Kidney tubule cell (primary cell): ENCODE measurements at regions not wholly inside any gene's neighbourhood (a gene's known extent, or its start where the extent isn't known, plus 50 kb on each side); places are given as distances from the start of the nearest gene placed in this dataset.

ENCODE experiments used
- DNase-seq: peaks from one replicate; pipeline ENCODE4 v3.0.0-alpha.2; 2018; ENCODE audit warnings: low spot score

DNA sequence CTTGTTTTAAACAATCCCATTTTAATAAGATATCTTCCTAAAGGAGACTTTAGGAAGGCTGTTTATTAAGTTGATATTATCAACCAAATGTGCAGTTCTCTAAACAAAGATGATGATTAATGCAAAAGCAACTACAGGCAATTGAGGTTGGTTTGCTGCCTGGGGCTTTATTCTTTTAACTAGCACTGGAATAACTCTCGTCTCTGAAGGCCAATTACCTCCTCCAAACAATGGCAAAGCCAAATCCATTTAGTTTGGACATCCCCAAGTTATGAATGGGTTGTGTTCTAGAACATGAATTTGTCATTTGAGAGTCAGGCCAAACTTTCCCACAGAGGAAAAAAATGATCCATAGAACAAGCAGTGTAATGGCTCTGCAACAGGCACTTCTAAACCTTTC is 114.1 kb downstream of the SLC16A9 start:
- DNase-seq, result no peak

DNA sequence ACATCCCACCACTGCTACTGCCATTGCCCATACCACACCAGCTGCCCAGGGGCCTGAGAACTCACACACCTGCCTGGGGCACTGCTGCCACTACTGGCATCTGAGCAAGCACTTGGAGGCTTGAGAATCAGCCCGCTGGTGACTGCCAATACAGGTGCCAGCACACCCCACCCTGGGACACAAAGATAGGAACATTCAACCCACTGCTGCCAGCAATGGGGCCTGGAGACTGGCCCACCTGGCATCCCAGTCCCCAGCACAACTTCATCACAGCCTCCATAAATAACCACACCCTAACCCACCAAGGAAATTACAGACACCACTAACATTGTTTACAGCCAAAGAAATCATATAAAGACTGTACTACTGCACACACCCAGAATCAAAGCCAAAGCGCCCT is 115.9 kb downstream of the SLC16A9 start:
- DNase-seq, result no peak

DNA sequence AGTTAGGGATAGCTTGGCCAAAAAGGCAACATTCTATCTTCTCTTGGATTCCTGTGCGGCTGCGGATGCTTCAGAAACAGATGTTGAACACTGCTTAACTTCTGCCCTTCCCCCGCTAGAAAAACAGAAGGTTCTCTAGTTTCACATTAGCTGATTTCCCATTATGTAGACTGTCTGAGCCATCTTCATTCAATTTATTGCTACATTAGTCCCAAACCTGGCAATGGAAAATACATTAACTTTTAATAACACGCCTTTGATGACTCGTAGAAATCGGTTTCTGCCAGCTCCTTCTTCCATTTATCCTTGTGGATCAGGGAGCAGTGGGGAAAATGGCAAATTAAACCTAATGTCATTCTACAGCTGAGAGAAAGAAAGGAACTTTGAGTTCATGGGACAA is 119.9 kb downstream of the SLC16A9 start:
- peak; percentile 48 for DNase-seq

DNA sequence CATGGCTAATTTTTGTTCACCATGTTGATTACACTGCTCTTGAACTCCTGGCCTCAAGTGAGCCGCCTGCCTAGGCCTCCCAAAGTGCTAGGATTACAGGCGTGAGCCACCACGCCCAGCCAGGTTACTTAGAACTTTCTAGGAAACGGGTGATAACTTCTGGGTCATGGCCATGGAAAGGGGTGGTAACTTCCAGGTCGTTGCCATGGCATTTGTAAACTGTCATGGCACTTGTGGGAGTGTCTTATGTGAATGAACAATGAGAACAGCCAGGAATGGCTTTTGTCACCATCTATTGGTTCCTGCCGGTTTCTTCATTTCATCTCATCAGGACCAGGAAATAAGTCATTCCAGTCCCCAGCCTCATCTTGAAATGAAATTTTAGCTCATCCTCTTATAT is 120.9 kb downstream of the SLC16A9 start:
- DNase-seq, result peak; percentile 73

DNA sequence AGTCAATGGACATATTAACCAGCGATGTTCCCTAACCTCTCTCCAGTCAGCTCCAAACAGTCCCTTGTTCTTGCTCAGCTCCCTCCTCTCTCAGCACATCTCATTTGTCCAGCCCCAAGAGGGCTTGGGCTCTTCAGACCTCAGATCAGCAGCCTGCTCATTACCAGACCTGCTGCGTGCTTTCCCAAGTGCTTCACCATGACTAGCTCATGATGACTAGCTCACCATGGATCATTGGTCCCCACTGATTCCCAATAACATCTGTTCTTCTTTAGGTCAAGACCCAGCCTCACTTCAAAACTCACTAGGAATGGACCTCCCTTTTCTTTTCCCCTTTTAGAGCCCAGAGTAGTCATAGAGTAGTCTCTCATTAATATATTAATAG is 121.9 kb downstream of the SLC16A9 start:
- DNase-seq, result peak; percentile 85

DNA sequence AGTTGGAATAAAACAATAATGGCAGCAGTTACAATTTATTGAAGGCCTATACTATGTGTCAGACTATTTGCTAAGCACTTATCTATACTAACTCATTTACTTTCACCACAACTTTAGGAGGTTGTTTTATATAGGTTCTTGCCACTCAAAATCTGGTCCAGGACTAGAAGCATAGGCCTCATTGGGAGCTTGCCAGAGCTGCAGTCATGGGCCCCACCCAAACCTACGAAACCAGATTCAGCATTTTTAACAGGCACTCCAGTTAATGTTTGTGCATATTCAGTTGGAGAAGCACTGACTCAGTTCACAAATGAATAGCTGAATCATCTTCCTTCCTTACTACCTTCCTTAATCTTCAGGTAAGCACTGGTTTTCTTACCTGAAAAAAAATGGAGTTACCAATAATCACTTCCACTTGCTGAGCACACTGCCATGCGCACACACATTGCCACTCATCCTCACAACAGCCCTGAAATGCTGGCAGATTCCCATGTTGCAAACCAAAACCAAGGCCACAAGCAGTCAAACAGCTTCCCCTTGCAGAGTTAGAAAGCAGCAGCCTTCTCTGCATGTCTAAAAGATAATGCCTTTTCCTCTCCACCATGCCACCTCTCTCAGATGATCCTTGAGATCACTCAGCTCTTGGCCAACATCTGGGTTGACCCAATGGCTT is 122.4 kb downstream of the SLC16A9 start:
- DNase-seq, result peak; percentile 87

DNA sequence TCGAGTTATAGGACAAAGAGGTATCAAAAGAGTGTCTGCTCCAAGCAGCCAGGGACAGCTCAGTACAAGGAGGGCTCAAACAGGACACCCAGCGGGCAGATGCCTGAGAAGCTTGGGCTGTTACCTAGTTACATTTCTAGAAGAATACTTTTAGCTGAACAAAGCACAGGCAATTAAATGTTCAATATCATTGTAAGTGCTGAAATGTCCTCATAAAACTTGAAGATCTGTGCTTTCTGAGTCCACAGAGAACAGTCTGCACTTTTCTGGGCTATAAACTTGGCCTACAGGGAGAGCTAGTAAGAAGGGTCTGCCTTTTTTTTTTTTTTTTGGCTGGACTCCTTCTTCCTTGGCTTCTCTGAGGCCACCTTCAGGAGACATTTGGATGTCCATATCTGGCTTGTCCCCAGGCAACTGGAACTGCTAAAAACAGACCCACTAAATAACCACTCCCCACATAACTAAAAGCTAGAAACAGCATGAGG is 123.2 kb downstream of the SLC16A9 start:
- DNase-seq, result no peak

DNA sequence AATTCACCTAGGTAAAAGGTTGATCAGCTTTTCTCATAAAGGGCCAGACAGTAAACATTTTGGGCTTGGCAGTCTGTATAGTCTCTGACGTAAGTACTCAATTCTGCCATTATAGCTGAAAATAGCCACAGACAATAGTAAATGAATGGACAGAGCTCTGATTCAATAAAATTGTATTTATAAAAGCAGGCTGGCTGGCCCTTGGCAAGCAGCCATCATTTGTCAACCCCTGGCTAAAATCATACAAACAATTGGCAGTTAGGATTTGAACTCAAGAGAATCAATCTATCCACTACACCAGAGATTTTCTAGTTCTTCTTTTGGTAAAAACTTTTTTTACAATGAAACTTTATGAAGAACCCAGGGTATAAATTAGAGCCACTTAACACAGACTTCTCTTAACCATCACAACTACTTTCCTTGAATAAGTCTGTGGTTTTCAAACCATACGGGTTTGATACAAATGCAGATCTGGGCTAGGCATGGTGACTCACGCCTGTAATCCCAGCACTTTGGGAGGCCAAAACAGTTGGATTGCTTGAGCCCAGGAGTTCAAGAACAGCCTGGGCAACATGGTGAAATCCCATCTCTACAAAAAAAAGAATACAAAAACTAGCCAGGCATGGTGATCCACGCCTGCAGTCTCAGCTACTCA is 124.5 kb downstream of the SLC16A9 start:
- DNase-seq, result peak; percentile 41

DNA sequence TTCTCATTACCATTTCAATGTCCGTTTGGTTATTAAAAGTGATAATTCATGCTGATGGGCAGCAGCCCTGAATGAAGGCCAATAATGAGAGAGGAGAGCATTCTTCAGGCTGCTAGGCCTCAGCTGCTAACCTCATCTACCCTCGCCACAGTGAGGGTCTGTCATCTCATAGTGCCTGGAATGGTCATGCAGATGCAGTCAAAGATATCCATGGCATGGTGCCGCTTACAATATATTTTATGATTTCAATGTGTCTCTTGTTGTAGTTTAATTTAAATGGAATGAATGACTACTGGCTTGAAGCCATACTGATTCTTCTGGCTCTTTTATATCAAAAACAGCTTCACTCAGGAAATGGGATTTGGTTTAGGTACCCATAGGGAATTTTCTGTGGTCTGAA is 126.9 kb downstream of the SLC16A9 start:
- no peak for DNase-seq

DNA sequence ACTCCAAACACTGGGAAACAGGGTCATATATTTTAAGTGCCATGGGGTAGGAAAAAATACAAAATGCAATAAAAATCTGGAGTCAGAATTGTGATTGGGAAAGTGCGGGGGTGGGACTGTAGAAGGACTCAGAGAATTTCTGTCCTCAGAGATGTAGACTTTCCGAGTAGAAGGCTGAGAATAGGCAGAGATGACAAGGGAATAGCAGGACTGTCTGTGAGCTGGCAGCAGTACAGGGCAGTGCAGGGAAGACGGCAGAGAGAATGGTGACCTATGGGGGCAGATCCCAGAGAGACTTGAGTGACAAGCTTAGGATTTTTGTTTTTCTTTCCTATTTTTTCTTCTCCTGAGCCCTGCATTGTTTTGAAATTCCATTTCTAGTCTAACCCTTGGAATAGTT is 127.6 kb downstream of the SLC16A9 start:
- DNase-seq, result no peak

DNA sequence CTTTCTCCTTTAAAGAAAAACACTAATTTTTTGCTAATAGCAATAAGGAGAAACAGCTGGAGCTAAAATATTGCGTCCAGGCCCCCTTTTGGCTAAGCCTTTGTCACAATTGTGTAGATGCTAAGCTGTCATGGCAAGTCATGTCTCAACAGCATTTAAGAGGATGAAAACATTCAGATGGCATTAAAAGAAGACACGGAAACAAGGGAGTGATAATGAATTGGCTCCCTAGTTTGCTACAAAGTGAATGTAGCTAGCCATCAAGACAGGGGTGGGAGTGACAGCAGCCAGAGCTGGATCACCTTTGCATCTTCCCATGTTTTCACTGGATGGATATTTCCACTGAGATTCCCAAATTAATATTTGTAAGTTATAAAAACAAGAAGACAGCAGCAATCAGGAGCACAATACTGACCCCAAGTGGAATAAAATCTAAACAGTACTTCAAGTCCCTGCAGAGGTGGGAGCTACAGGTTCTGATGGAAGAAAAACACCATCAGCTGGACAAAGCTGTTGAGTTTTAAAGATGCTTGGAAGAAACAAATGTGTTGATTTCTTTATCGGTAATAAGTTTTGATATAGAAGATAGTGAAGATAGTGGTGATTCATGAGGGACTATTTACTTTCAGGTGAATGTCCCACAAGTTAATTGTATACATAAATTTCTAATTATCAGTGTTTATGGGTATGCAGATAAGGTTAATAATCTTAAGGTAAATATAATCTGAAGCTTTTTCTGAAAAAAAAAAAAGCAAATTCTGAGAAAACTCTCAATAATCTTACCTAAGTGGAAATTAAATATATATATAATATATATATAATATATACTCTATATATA is 129.4 kb downstream of the SLC16A9 start:
- DNase-seq, result peak; percentile 45

DNA sequence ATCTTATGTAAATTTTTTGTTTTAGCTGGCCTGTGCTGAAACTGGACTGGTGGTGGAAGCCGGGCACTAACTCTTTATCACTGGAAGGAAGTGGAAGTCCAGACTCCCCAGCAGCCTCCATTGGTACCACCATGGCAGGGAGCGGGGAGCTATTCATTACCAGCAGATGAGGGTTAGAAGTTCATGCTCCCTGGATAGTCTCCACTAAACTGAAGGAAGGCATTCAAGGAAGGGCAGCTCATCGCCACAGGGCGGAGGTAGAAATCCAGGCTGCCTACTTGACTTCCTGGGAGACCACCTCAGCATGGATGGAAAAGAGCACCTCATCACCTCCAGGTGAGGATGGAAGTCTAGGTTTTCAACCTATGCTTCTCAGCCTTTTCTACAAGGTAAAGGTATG is 130.9 kb downstream of the SLC16A9 start:
- DNase-seq, result no peak

DNA sequence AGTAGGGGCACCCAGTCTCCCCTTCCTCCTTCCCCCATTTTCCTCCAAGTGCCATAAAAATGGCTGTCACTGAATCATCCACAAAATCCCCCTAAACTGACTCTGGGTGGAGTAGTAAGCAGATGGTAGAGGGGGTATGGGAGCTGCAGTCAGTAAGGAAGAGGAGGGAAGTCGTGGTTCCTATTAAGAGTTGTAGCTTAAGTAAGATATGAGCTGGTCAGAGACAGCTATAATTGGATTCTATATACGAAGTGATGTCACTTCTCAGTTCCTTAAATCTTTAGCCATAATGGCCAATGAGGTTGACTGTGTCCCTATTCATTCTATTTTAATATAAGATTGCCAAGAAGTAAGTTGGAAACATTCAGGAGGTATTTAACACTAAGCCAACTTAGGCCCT is 131.7 kb downstream of the SLC16A9 start:
- DNase-seq, result no peak

DNA sequence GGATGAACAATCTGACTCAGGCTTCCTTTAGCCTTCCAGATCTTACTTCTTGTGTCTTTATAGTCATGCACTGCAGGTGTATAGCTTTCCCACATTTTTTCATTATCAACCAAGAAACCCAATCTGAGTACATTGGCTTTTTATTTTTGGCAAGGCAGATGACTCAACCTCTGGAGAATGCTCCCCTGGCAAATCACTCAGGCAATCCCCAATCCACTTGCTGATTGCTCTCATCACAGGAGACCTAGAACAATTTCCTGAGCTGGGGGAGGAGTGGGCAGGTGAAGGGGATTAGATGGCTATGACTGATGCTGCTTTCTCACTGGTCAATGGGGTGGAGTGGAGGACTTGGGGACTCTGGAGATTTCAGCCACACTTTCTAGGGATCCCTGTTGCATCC is 134.4 kb downstream of the SLC16A9 start:
- peak; percentile 74 for DNase-seq

DNA sequence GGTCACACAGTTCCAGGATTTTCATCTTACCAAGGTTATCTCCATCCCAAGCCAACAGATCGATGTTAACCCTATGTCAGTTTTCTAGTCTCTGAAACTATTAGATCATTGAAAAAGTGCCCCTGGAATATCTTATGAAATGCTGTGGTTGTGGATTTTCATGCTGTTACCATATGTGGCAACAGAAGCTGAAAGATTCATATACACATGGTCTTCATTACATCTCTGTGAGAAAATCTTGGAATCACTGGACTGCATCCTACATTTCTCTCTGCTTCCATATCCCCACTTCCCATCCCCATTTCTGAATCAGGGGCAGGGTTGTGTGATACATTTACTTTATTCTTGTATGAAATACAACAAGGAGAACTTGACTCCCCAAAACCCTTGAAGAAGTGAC is 146.1 kb downstream of the SLC16A9 start:
- no peak for DNase-seq

DNA sequence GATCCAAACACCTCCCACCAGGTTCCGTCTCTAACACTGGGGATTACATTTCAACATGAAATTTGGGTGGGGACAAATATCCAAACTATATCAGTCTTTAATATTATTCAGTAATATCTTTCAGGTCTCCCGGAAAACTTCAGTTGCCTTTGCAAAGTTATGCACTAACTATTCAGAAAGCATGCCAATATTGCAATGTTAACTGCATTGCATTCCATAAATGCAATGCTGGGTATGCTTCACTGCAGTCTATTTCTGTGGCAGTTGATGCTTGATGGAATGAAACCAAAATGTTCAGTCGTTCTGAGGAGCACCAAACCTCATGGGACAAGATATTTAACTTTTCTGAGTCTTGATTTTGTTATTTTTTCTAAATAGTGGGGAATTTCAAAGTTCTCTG is 147.5 kb downstream of the SLC16A9 start:
- DNase-seq, result no peak

DNA sequence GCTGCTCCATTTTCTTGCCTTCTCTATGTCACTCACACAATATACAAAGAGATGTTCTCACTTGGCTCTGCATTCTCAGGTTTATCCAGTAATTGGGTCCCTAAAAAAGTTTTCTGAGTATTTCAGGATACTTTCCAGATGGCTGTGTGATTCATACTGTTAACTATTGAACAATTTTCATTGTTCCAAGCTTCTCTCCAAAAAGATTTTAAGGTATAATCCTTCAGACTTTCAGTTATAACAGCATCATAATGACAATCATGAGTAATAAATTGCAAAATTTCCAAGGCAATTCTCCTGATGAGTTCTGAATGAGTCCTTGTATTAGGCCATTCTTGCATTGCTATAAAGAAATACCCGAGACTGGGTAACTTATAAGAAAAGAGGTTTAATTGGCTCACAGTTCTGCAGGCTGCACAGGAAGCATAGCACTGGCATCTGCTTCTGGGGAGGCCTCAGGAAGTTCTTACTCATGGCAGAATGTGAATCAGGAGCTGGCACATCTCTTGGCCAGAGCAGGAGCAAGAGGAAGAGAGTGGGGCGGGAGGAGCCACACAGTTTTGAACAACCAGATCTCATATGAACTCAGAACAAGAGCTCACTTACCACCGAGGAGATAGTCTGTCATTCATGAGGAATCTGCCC is 148.1 kb downstream of the SLC16A9 start:
- DNase-seq, result peak; percentile 50

DNA sequence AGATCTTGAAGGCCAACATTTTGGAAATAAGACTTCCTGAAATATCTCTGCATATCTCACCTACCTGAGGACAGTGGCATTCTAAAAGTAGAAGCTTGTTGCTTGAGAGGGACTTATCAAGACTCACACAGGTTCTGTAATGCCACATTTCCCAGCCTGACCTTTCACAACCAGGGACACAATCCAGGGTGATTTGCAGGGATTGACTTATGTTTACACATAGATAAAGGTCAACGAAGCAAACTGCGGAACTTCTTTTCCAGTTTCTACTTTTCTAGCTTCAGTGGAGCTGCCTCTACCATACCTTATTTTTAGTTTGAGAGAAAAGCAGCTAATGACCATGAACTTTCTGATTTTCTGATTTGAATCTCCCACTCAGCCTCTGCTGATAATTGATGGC is 148.7 kb downstream of the SLC16A9 start:
- DNase-seq, result no peak

DNA sequence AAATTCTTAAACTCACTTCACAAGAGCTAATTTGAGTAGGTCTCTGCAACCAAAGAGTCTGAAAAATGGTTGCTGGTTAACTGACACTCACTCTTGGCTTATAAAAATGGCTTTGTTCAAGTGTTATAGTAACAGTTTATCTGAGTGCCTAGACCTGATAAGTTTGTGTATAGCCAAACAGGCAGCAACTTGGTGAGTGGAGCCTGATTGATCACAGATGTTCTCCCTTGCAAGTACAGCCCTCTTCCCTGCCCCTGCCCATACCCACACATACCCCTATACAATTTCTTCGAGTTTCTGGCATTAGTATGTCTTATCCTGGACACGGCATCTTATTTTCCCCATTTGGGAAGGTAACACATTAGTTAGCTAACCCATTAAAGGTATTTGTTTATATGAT is 149.5 kb downstream of the SLC16A9 start:
- no peak for DNase-seq

DNA sequence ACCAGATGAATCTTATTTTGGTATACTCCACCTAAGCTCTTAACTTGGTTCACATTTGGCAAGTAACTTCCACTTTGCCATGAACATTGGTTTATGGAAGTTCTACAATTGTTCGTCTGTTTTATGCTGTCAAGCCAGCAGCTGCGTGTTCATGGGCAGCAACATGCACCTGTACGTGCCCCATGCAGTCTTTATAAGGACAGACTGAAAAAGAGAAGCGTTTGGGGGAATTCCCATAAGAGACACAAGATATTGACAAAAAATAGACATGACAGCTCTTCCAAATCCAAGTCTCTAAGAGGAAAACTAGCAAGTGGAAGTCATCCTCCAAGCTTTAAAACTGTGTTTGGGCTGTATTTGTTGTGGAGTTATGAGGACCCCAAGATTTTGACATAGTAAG is 151.6 kb downstream of the SLC16A9 start:
- no peak for DNase-seq

DNA sequence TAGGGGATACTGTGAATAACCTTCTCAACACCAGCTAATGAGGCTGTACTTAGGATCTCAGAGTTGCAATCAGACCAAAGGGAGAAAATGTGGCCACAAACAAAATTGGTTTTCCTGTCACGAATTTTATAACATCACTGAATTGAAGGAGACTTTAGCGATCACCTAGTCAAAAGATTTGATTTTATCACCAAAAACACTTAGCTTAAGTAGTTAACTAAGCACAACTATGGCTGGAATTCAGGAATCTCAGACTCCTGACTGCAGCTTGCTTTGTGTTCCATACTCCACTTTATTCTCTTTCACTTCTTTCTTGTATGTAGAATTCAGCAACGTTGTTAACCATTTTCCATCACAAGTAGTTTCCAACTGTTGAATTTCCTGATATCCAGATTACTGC is 152.0 kb downstream of the SLC16A9 start:
- DNase-seq, result no peak

DNA sequence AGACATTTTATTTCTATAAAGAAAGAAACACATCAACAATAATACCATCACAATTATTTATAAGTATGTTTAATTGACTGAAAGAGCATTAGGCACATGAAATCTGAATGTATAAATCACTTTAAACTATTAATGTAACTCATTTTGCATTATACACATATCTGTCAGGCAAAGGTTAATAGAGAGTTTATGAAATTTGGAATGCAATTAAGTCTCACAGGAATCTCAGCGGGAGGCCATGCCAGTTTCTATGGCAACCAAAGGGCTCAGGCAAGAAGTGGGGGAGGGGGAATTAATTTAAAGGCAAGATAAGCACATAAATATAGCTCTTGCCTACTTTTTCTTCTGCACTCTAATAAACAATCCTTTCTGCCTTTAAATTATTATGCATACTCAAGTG is 152.6 kb downstream of the SLC16A9 start:
- no peak for DNase-seq
